Retinal pigment epithelial cell (primary cell): ENCODE measurements at regions not wholly inside any gene's neighbourhood (a gene's known extent, or its start where the extent isn't known, plus 50 kb on each side); places are given as distances from the start of the nearest gene placed in this dataset.

Experiments
- DNase-seq: peaks from one replicate; pipeline ENCODE4 v3.0.0-alpha.2; 2010; ENCODE audit warnings: low read depth
- H3K4me3 ChIP-seq: 2 replicates; pipeline ENCODE4 v1.5.1; 2011; ENCODE audit warnings: mild to moderate bottlenecking, low read length, control low read depth, moderate library complexity
- CTCF ChIP-seq: conservative IDR thresholded peaks from 2 replicates; pipeline ENCODE4 v1.5.1; 2011; ENCODE audit warnings: low read depth, low read length, control low read depth, inconsistent platforms

- no peak overlapping the region for H3K4me3 ChIP-seq
- no peak for DNase-seq
- no peak for TF ChIP-seq CTCF
These were observed 148.9 kb downstream of the ZNF737 start for GRCh38 chr19:20416661-20417060.

- no peak for TF ChIP-seq CTCF
- no peak overlapping the region for H3K4me3 ChIP-seq
- no peak for DNase-seq
These were observed 151.5 kb downstream of the ZNF737 start for GRCh38 chr19:20414120-20414519.

GRCh38 chr19:20413705-20414104 lies 151.9 kb downstream of the ZNF737 start:
- no peak overlapping the region for H3K4me3 ChIP-seq
- no peak for DNase-seq
- no peak for TF ChIP-seq CTCF

GRCh38 chr19:20412846-20413245 lies 152.7 kb downstream of the ZNF737 start:
- no peak overlapping the region for H3K4me3 ChIP-seq
- TF ChIP-seq CTCF = no peak
- DNase-seq = no peak

GRCh38 chr19:20397292-20397691 lies 168.3 kb downstream of the ZNF737 start:
- H3K4me3 ChIP-seq = no peak overlapping the region
- DNase-seq = no peak
- TF ChIP-seq CTCF = no peak

GRCh38 chr19:20388706-20389225 lies 176.8 kb downstream of the ZNF737 start:
- no peak for TF ChIP-seq CTCF
- H3K4me3 ChIP-seq = no peak overlapping the region
- DNase-seq = no peak

GRCh38 chr19:20385061-20385460 lies 180.5 kb downstream of the ZNF737 start:
- TF ChIP-seq CTCF = no peak
- H3K4me3 ChIP-seq = no peak overlapping the region
- no peak for DNase-seq
